ENCODE measurements at regions not wholly inside any gene's neighbourhood (a gene's known extent, or its start where the extent isn't known, plus 50 kb on each side); places are given as distances from the start of the nearest gene placed in this dataset.

DNA sequence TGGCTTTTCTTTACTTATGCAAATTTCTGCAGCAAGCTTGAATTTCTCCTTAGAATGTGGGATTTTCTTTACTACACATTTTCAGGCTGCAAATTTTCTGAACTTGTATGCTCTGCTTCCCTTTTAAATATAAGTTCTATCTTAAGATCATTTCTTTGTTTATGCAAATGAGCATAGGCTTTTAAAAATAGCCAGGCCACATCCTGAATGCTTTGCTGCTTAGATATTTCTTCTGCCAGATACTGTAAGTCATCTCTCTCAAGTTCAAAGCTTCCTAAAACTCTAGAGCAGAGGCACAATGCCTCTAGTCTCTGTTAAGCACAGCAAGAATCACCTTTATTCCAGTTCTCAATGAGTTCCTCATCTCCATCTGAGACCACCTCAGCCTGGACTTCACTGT is 685.9 kb upstream of the LRRC4C start:
- DNase-seq (ENCODE audit: low read depth), result no peak
- TF ChIP-seq, protein P1, sequence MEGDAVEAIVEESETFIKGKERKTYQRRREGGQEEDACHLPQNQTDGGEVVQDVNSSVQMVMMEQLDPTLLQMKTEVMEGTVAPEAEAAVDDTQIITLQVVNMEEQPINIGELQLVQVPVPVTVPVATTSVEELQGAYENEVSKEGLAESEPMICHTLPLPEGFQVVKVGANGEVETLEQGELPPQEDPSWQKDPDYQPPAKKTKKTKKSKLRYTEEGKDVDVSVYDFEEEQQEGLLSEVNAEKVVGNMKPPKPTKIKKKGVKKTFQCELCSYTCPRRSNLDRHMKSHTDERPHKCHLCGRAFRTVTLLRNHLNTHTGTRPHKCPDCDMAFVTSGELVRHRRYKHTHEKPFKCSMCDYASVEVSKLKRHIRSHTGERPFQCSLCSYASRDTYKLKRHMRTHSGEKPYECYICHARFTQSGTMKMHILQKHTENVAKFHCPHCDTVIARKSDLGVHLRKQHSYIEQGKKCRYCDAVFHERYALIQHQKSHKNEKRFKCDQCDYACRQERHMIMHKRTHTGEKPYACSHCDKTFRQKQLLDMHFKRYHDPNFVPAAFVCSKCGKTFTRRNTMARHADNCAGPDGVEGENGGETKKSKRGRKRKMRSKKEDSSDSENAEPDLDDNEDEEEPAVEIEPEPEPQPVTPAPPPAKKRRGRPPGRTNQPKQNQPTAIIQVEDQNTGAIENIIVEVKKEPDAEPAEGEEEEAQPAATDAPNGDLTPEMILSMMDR (IDR thresholded peaks at IDR 0.05; ENCODE audit: control insufficient read depth, insufficient read depth, low read depth, low read length, missing control alignments), result no peak
- H3K4me3 ChIP-seq (ENCODE audit: control insufficient read depth, low read depth, low read length), result no peak overlapping the region

DNA sequence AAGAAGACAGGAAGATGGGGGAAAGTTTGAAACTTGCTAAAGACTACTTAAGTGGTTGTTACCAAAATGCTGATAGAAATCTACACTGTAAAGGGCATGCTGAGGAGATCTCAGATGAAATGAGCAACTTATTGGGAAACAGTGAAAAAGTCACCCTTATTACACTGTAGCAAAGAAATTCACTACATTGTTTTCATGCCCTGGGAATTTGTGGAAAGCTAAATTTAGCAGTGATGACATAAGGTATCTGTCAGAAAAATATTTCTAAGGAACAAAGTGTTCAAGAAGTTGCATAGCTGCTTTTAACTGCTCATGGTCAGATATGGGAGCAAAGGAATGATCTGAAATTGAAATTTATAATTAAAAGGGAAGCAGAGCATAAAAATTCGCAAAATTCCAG is 702.4 kb upstream of the LRRC4C start:
- no peak overlapping the region for H3K4me3 ChIP-seq (ENCODE audit: control insufficient read depth, low read depth, low read length)
- DNase-seq (ENCODE audit: low read depth), result no peak
- TF ChIP-seq, protein P1 (IDR thresholded peaks at IDR 0.05; ENCODE audit: control insufficient read depth, insufficient read depth, low read depth, low read length, missing control alignments), result no peak

DNA sequence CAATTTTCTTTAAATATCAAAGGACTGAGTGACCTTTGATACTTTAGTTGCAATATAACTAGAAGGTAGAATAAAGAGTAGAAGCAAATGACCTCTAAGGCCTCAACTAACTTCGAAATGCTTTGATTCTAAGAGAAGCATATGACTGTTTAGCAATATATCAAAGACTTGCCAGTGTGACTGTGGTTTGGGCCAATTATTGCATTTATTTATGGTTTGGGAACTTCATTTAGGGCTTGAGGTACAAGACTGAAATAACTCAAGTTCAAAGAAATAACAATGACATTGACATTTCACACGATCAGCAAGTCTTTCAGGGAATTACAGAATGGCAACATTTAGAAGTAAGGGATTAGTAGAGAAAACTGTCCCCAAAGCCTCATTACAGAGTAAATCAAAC is 709.7 kb upstream of the LRRC4C start:
- DNase-seq (ENCODE audit: low read depth), result no peak
- H3K4me3 ChIP-seq (ENCODE audit: control insufficient read depth, low read depth, low read length), result no peak overlapping the region
- TF ChIP-seq, protein P1 (IDR thresholded peaks at IDR 0.05; ENCODE audit: control insufficient read depth, insufficient read depth, low read depth, low read length, missing control alignments), result no peak

DNA sequence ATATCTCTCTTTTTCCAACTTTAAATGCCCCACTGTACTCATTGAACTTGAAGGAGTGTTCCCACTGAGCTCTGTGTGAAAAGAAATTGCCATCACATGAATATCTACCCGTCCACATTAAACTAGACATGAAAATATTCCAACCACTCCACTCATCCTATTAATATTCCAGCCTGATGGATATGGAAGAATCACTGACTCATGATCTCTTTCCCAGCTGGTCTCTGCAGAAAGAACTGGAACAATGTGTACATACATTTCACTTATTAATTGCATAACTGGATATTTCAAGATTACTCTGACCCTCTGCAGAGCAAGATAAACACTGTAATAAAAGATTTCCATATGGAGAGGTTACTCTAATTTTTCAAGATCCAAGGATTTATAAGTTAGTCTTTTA is 711.1 kb upstream of the LRRC4C start:
- TF ChIP-seq, protein P1 (IDR thresholded peaks at IDR 0.05; ENCODE audit: control insufficient read depth, insufficient read depth, low read depth, low read length, missing control alignments), result no peak
- DNase-seq (ENCODE audit: low read depth), result no peak
- no peak overlapping the region for H3K4me3 ChIP-seq (ENCODE audit: control insufficient read depth, low read depth, low read length)

DNA sequence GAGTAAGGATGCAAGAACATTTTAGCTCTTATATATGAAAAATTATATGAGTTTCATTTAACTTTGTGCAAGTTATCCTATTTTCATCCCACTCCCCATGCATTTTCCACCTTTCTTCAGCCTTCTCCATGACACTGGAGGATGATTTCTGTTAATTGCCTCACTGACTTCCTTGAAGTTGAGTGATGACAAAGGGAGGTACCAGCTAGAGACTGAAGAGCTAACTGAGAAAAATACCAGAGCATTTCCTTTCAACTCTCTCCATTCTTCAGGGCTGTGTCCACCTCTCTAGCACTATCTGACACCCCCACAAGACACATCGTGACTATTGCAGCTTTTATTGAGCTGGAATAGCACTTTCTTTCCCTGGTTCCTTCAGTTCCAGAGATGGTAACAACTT is 711.6 kb upstream of the LRRC4C start:
- H3K4me3 ChIP-seq (ENCODE audit: control insufficient read depth, low read depth, low read length), result no peak overlapping the region
- TF ChIP-seq, protein P1 (IDR thresholded peaks at IDR 0.05; ENCODE audit: control insufficient read depth, insufficient read depth, low read depth, low read length, missing control alignments), result no peak
- no peak for DNase-seq (ENCODE audit: low read depth)

DNA sequence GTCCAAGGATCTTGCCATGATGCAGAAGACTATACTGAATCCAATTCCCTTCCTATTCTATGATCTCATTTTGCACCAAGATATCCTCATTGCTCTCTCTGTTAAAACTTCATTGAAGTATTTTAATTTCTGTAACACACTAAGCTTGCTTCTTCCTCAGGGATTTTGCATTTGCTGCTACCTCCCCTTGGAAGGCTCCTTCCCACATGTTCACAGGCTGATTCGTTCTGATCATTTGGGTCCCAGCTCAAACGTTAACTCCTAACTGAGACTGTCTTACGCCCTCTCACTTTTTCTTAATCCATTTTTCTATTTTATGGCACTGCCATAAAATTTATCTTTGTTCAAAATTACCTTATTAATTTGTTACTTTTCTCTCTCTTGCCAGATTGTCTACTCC is 713.0 kb upstream of the LRRC4C start:
- H3K4me3 ChIP-seq (ENCODE audit: control insufficient read depth, low read depth, low read length), result no peak overlapping the region
- TF ChIP-seq, protein P1 (IDR thresholded peaks at IDR 0.05; ENCODE audit: control insufficient read depth, insufficient read depth, low read depth, low read length, missing control alignments), result no peak
- no peak for DNase-seq (ENCODE audit: low read depth)

DNA sequence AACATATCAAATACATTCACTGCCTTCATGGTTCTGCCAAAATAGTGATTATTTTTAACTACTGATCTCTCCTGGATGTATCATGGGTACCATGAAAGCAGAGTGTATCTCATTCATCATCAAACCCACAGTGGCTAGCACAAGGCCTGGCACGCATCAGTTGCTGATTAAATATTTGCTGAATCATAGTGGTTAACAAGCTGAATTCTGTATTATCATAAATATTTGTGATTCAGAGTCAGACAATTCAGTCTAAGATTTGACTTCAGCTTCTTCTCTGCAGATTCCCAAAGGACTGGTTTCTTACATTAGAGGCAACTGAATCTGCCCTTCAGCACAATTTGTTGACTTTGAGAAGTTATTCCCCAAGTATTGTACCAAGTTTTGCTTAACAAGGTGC is 715.8 kb upstream of the LRRC4C start:
- TF ChIP-seq, protein P1 (IDR thresholded peaks at IDR 0.05; ENCODE audit: control insufficient read depth, insufficient read depth, low read depth, low read length, missing control alignments), result no peak
- no peak overlapping the region for H3K4me3 ChIP-seq (ENCODE audit: control insufficient read depth, low read depth, low read length)
- no peak for DNase-seq (ENCODE audit: low read depth)

Data from AG09309 (cell line).